ENCODE measurements at regions not wholly inside any gene's neighbourhood (a gene's known extent, or its start where the extent isn't known, plus 50 kb on each side); places are given as distances from the start of the nearest gene placed in this dataset.

GRCh38 chr5:117299936-117300328 lies 725.3 kb upstream of the SEMA6A start:
- H3K4me2 ChIP-seq (ENCODE audit: insufficient read depth, low read length, poor library complexity, severe bottlenecking) = no peak overlapping the region
- no peak overlapping the region for H4K91ac ChIP-seq (ENCODE audit: low read depth, low read length, poor library complexity)
- no peak overlapping the region for H2BK12ac ChIP-seq (ENCODE audit: low read length)
- DNase-seq (ENCODE audit: low spot score) = no peak
- H2AK5ac ChIP-seq (ENCODE audit: low read depth, low read length) = no peak overlapping the region
- no peak overlapping the region for H3K23ac ChIP-seq (ENCODE audit: low read depth, low read length, poor library complexity)
- H3K9ac ChIP-seq (ENCODE audit: low read depth, low read length, poor library complexity) = no peak overlapping the region
- H3K18ac ChIP-seq (ENCODE audit: low read length) = no peak overlapping the region
- peaks cover 2 to 20% of the 10 kb centered on the region in 2 donors for H3K4me1 ChIP-seq (ENCODE audit: control insufficient read depth in 2 of 2, insufficient read depth in 1 of 2, low read depth in 1 of 2, low read length in 2 of 2)
- H3K27ac ChIP-seq (replicated peaks; ENCODE audit: low read length) = no peak overlapping the region
- no peaks in the 10 kb centered on the region for H3K36me3 ChIP-seq (replicated peaks in 1 of 2; ENCODE audit: control insufficient read depth in 2 of 2, insufficient read depth in 2 of 2, low read length in 2 of 2)
- H3K4ac ChIP-seq (ENCODE audit: low read length) = no peak overlapping the region
- H2BK5ac ChIP-seq (ENCODE audit: low read length) = no peak overlapping the region
- no peaks in the 10 kb centered on the region for H3K9me3 ChIP-seq (replicated peaks in 1 of 2; ENCODE audit: control insufficient read depth in 2 of 2, insufficient read depth in 1 of 2, low read depth in 1 of 2, low read length in 2 of 2)
- H3K27me3 ChIP-seq (ENCODE audit: control insufficient read depth in 3 of 3, insufficient read depth in 3 of 3, low read depth in 1 of 3, low read length in 3 of 3) = no peaks in the 10 kb centered on the region
- no peaks in the 10 kb centered on the region for H3K79me1 ChIP-seq (ENCODE audit: low read depth, low read length)
- no CpG with 5 or more reads among the region's 3 CpGs for WGBS, 2 donors (ENCODE audit: extremely low coverage in 2 of 2, insufficient read length in 2 of 2, insufficient replicate concordance in 1 of 2)
- peak overlapping the region; percentile 27 for H2AFZ ChIP-seq (ENCODE audit: low read length)
- H3K14ac ChIP-seq (ENCODE audit: low read length) = no peak overlapping the region
- H2BK15ac ChIP-seq (ENCODE audit: low read length) = no peak overlapping the region
- no peak overlapping the region for H4K8ac ChIP-seq (ENCODE audit: low read depth, low read length)
- H2BK120ac ChIP-seq (ENCODE audit: low read depth, low read length) = no peak overlapping the region
- H3K4me3 ChIP-seq (ENCODE audit: low read length in 2 of 2) = no peak overlapping the region

- Histone ChIP-seq H2BK15ac (ENCODE audit: low read length) (no peak overlapping the region), H2AK5ac (ENCODE audit: low read depth, low read length) (no peak overlapping the region), H3K27ac (replicated peaks; ENCODE audit: low read length) (no peak overlapping the region), H3K14ac (ENCODE audit: low read length) (no peak overlapping the region), H3K23ac (ENCODE audit: low read depth, low read length, poor library complexity) (no peak overlapping the region), H3K18ac (ENCODE audit: low read length) (no peak overlapping the region), H3K36me3 (replicated peaks in 1 of 2; ENCODE audit: control insufficient read depth in 2 of 2, insufficient read depth in 2 of 2, low read length in 2 of 2) (no peaks in the 10 kb centered on the region), H2AFZ (ENCODE audit: low read length) (peak overlapping the region; percentile 27), H3K27me3 (ENCODE audit: control insufficient read depth in 3 of 3, insufficient read depth in 3 of 3, low read depth in 1 of 3, low read length in 3 of 3) (no peaks in the 10 kb centered on the region), H3K79me1 (ENCODE audit: low read depth, low read length) (no peaks in the 10 kb centered on the region), H2BK12ac (ENCODE audit: low read length) (no peak overlapping the region), H2BK120ac (ENCODE audit: low read depth, low read length) (no peak overlapping the region), H3K4me1 (ENCODE audit: control insufficient read depth in 2 of 2, insufficient read depth in 1 of 2, low read depth in 1 of 2, low read length in 2 of 2) (peaks cover 2 to 20% of the 10 kb centered on the region in 2 donors), H2BK5ac (ENCODE audit: low read length) (no peak overlapping the region), H3K4me2 (ENCODE audit: insufficient read depth, low read length, poor library complexity, severe bottlenecking) (no peak overlapping the region), H3K9ac (ENCODE audit: low read depth, low read length, poor library complexity) (no peak overlapping the region), H3K4ac (ENCODE audit: low read length) (no peak overlapping the region), H3K4me3 (ENCODE audit: low read length in 2 of 2) (no peak overlapping the region), H4K8ac (ENCODE audit: low read depth, low read length) (no peak overlapping the region), H4K91ac (ENCODE audit: low read depth, low read length, poor library complexity) (no peak overlapping the region), H3K9me3 (replicated peaks in 1 of 2; ENCODE audit: control insufficient read depth in 2 of 2, insufficient read depth in 1 of 2, low read depth in 1 of 2, low read length in 2 of 2) (no peaks in the 10 kb centered on the region)
- DNase-seq (ENCODE audit: low spot score) = no peak
- WGBS, 2 donors (ENCODE audit: extremely low coverage in 2 of 2, insufficient read length in 2 of 2, insufficient replicate concordance in 1 of 2) = no CpG with 5 or more reads among the region's 5 CpGs
These were observed 724.8 kb upstream of the SEMA6A start for GRCh38 chr5:117299224-117299935.

DNA sequence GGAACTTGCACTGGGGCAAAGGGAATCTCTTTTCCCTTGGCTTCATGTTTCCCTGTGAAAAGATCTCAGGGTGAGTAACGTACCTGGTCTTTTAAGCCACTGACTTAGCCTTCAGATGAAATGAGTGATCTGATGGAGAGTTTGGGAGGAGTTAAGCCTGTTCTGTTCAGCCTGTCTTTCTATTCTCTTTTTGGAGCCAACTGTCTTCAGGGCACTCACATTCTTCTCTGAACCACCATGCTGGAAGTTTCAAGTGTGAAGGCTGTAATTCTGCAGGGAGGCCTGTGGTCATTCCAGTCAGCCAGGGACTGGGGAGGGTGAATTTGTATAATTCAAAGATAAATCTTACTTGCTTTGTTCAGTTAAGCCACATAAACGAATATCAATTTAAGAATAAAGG lies 722.2 kb upstream of the SEMA6A start:
- Histone ChIP-seq H3K4ac (ENCODE audit: low read length) (no peak overlapping the region), H3K36me3 (replicated peaks in 1 of 2; ENCODE audit: control insufficient read depth in 2 of 2, insufficient read depth in 2 of 2, low read length in 2 of 2) (no peaks in the 10 kb centered on the region), H3K18ac (ENCODE audit: low read length) (no peak overlapping the region), H3K9ac (ENCODE audit: low read depth, low read length, poor library complexity) (no peak overlapping the region), H2AFZ (ENCODE audit: low read length) (peak overlapping the region; percentile 44), H3K27ac (replicated peaks; ENCODE audit: low read length) (no peak overlapping the region), H3K9me3 (replicated peaks in 1 of 2; ENCODE audit: control insufficient read depth in 2 of 2, insufficient read depth in 1 of 2, low read depth in 1 of 2, low read length in 2 of 2) (peaks cover 0 to 5% of the 10 kb centered on the region in 2 donors), H2AK5ac (ENCODE audit: low read depth, low read length) (no peak overlapping the region), H3K14ac (ENCODE audit: low read length) (no peak overlapping the region), H2BK15ac (ENCODE audit: low read length) (no peak overlapping the region), H2BK12ac (ENCODE audit: low read length) (no peak overlapping the region), H3K4me1 (ENCODE audit: control insufficient read depth in 2 of 2, insufficient read depth in 1 of 2, low read depth in 1 of 2, low read length in 2 of 2) (peaks cover 2 to 18% of the 10 kb centered on the region in 2 donors), H2BK5ac (ENCODE audit: low read length) (no peak overlapping the region), H3K4me3 (ENCODE audit: low read length in 2 of 2) (no peak overlapping the region), H3K79me1 (ENCODE audit: low read depth, low read length) (no peaks in the 10 kb centered on the region), H4K91ac (ENCODE audit: low read depth, low read length, poor library complexity) (no peak overlapping the region), H3K27me3 (ENCODE audit: control insufficient read depth in 3 of 3, insufficient read depth in 3 of 3, low read depth in 1 of 3, low read length in 3 of 3) (no peaks in the 10 kb centered on the region), H3K23ac (ENCODE audit: low read depth, low read length, poor library complexity) (no peak overlapping the region), H4K8ac (ENCODE audit: low read depth, low read length) (no peak overlapping the region), H2BK120ac (ENCODE audit: low read depth, low read length) (no peak overlapping the region), H3K4me2 (ENCODE audit: insufficient read depth, low read length, poor library complexity, severe bottlenecking) (no peak overlapping the region)
- WGBS, 2 donors (ENCODE audit: extremely low coverage in 2 of 2, insufficient read length in 2 of 2, insufficient replicate concordance in 1 of 2) = no CpG with 5 or more reads among the region's 2 CpGs
- no peak for DNase-seq (ENCODE audit: low spot score)

- H2BK5ac ChIP-seq (ENCODE audit: low read length) = no peak overlapping the region
- peaks cover 0 to 5% of the 10 kb centered on the region in 2 donors for H3K9me3 ChIP-seq (replicated peaks in 1 of 2; ENCODE audit: control insufficient read depth in 2 of 2, insufficient read depth in 1 of 2, low read depth in 1 of 2, low read length in 2 of 2)
- no peak overlapping the region for H4K91ac ChIP-seq (ENCODE audit: low read depth, low read length, poor library complexity)
- WGBS, 2 donors (ENCODE audit: extremely low coverage in 2 of 2, insufficient read length in 2 of 2, insufficient replicate concordance in 1 of 2) = no CpG with 5 or more reads among the region's 1 CpG
- no peak overlapping the region for H3K4me2 ChIP-seq (ENCODE audit: insufficient read depth, low read length, poor library complexity, severe bottlenecking)
- no peak overlapping the region for H4K8ac ChIP-seq (ENCODE audit: low read depth, low read length)
- H3K14ac ChIP-seq (ENCODE audit: low read length) = no peak overlapping the region
- H2AK5ac ChIP-seq (ENCODE audit: low read depth, low read length) = no peak overlapping the region
- H2BK120ac ChIP-seq (ENCODE audit: low read depth, low read length) = no peak overlapping the region
- no peak overlapping the region for H3K4me3 ChIP-seq (ENCODE audit: low read length in 2 of 2)
- DNase-seq (ENCODE audit: low spot score) = no peak
- H3K27ac ChIP-seq (replicated peaks; ENCODE audit: low read length) = no peak overlapping the region
- H2BK15ac ChIP-seq (ENCODE audit: low read length) = no peak overlapping the region
- H2AFZ ChIP-seq (ENCODE audit: low read length) = no peak overlapping the region
- H3K4me1 ChIP-seq (ENCODE audit: control insufficient read depth in 2 of 2, insufficient read depth in 1 of 2, low read depth in 1 of 2, low read length in 2 of 2) = peaks cover 2 to 18% of the 10 kb centered on the region in 2 donors
- H3K27me3 ChIP-seq (ENCODE audit: control insufficient read depth in 3 of 3, insufficient read depth in 3 of 3, low read depth in 1 of 3, low read length in 3 of 3) = no peaks in the 10 kb centered on the region
- H2BK12ac ChIP-seq (ENCODE audit: low read length) = no peak overlapping the region
- H3K4ac ChIP-seq (ENCODE audit: low read length) = no peak overlapping the region
- H3K79me1 ChIP-seq (ENCODE audit: low read depth, low read length) = no peaks in the 10 kb centered on the region
- no peak overlapping the region for H3K9ac ChIP-seq (ENCODE audit: low read depth, low read length, poor library complexity)
- H3K23ac ChIP-seq (ENCODE audit: low read depth, low read length, poor library complexity) = no peak overlapping the region
- no peak overlapping the region for H3K18ac ChIP-seq (ENCODE audit: low read length)
- no peaks in the 10 kb centered on the region for H3K36me3 ChIP-seq (replicated peaks in 1 of 2; ENCODE audit: control insufficient read depth in 2 of 2, insufficient read depth in 2 of 2, low read length in 2 of 2)
These were observed 721.3 kb upstream of the SEMA6A start for GRCh38 chr5:117295941-117296340.

Data from neuronal stem cell (in vitro differentiated cells).